Thyroid gland (tissue), 4 donors: ENCODE measurements at regions not wholly inside any gene's neighbourhood (a gene's known extent, or its start where the extent isn't known, plus 50 kb on each side); places are given as distances from the start of the nearest gene placed in this dataset.

Experiments
- POLR2A ChIP-seq, 2 donors: fragments of 450-650 bp; IDR thresholded peaks; one replicate each; pipeline ENCODE4 v1.6.1; 2017; ENCODE audit warnings: antibody characterized with exemption in 2 of 2, mild to moderate bottlenecking in 2 of 2, moderate library complexity in 1 of 2
- TF ChIP-seq, protein P1 (sequence below), 6 experiments: fragments of 200-600 bp in 3 of 6; fragments of 450-650 bp in 3 of 6; sonication (generic) in 3 of 6; IDR thresholded peaks; one replicate each; pipeline ENCODE4 v1.5.1; 2016 to 2019; ENCODE audit warnings: antibody characterized with exemption in 6 of 6, mild to moderate bottlenecking in 2 of 6, inconsistent platforms in 1 of 6, moderate library complexity in 1 of 6

DNA sequence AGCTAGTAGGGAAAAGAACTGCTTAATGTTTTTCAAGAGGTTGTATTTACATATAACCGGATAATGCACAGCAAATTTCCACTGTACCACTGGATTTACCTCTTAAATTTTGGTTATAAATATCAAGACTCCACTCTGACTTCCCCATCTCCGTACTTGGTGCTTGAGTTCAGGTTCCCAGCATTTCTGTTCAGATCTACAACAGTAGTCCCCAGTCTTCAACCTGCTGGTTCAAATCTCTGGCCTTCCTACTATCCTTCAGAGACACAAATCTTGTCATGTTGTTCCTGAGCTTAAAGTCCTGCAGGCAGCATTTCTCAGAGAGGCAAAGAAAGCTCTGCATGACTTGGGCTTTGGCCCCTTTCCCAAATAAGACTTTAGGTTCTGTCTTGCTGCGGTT, 392.6 kb upstream of the ATP5MC3 start:
- TF ChIP-seq, protein P1, sequence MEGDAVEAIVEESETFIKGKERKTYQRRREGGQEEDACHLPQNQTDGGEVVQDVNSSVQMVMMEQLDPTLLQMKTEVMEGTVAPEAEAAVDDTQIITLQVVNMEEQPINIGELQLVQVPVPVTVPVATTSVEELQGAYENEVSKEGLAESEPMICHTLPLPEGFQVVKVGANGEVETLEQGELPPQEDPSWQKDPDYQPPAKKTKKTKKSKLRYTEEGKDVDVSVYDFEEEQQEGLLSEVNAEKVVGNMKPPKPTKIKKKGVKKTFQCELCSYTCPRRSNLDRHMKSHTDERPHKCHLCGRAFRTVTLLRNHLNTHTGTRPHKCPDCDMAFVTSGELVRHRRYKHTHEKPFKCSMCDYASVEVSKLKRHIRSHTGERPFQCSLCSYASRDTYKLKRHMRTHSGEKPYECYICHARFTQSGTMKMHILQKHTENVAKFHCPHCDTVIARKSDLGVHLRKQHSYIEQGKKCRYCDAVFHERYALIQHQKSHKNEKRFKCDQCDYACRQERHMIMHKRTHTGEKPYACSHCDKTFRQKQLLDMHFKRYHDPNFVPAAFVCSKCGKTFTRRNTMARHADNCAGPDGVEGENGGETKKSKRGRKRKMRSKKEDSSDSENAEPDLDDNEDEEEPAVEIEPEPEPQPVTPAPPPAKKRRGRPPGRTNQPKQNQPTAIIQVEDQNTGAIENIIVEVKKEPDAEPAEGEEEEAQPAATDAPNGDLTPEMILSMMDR (IDR thresholded peaks at IDR 0.05) = no peak
- no peak for TF ChIP-seq POLR2A (IDR thresholded peaks at IDR 0.05)
